Right ventricle myocardium superior (tissue), 1 donor: ENCODE measurements at regions not wholly inside any gene's neighbourhood (a gene's known extent, or its start where the extent isn't known, plus 50 kb on each side); places are given as distances from the start of the nearest gene placed in this dataset.

Experiments used
- ATAC-seq: fragments of 200-7000 bp; cut with Tn5 transposase; one replicate; pipeline ENCODE4 v1.9.1; 2020; ENCODE audit warnings: mild to moderate bottlenecking; ENCODE audit not compliant: poor library complexity
- DNase-seq: peaks from one replicate; pipeline ENCODE4 v3.0.0-alpha.2; 2020
- intact Hi-C: fragments of 100-400 bp; cut with DNase I; formaldehyde crosslinking; loops from one replicate; pipeline ENCODE4 v1.11.2; 2022
- donor health status: DM: no; HTN: yes; CAD: no; lungs with severe emphysema.

- DNase-seq, result no peak
- intact Hi-C loops, result no loop called here
- ATAC-seq, result no peak
These were observed 247.5 kb downstream of the MBNL1 start for GRCh38 chr3:152516216-152516615.

DNA sequence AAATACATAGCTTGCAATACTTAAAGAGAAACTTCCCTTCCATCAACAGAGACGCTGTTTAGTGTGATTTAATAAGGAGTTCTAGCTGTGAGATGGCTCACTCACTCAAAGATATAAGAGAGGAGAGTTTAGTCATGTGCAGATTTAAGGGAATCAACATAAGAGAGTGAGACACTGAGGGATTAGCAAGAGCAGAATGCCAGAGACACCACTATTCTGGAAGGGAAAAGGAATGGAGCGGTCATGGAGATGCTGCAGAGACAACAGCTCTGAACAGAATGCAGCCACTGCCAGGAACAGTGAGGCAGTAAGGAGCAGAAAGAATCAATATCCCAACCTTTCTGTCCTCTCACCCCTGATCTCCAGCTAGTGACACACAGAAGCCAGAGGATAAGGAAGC lies 248.8 kb downstream of the MBNL1 start:
- intact Hi-C loops, result no loop called here
- DNase-seq (no peak), ATAC-seq (no peak)

DNA sequence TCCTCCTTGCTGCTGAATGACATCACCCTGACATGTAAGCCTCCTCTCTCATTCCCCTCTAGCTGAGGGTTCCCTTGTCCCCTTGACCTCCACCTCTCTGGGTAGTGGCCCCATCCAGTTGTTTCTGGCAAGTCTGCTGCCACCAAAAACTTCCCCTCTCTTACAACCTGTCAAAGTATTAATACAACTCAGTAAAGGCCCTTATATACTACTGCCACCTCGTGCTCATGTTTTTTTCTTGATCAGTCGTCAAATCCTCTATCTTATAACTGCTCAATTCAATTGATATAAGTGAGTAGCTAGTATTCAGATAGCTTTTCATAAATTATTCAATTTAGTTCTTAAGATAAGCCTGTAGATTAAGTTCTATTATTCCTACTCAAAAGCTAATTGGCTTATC lies 249.6 kb downstream of the MBNL1 start:
- intact Hi-C loops, result no loop called here
- DNase-seq (no peak), ATAC-seq (no peak)

DNA sequence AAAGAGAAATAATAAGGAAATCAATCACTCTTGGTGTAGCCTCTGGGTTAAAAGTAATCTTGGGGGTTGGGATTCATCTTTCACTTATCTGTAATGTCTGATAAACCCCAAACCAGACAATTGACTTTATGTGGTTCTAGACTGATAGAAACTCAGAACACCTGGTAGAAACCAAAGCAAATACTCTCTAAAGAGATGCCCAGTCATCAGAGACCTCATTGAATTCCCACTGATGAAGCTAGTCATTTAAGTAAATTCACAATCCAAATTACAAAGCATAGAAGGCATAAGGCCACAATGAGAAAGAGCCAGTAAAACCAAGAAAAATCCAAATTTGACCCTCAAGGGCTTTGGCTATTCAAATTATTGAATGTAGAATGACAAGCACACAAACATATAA lies 250.6 kb downstream of the MBNL1 start:
- no peak for DNase-seq
- intact Hi-C loops, result no loop called here
- no peak for ATAC-seq

DNA sequence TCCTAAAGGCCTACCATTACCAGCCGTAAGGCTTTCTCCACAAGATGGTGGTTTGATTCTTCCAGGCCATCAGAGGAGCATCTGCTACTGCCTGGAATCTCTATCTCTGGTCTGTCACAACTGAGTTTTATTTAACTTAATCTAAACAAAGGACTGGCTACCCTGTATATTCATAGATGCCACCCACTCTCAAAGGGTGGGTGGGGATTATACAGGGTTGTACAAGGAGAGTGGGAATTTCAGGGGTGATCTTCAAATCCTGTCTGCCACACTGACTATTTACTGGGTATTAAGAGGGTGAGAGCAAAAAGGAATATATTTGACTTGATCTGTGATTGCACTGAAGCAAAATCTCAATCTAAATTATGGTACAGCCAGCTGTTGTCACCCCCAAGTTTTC lies 253.3 kb downstream of the MBNL1 start:
- intact Hi-C loops, result no loop called here
- ATAC-seq (no peak), DNase-seq (no peak)

GRCh38 chr3:152524198-152525140 lies 255.7 kb downstream of the MBNL1 start:
- ATAC-seq (no peak), DNase-seq (no peak)
- intact Hi-C loops, result no loop called here

GRCh38 chr3:152531717-152532116 lies 263.0 kb downstream of the MBNL1 start:
- intact Hi-C loops, result no loop called here
- ATAC-seq (no peak), DNase-seq (no peak)

GRCh38 chr3:152538518-152538917 lies 269.8 kb downstream of the MBNL1 start:
- no peak for DNase-seq
- no peak for ATAC-seq
- intact Hi-C loops, result no loop called here

DNA sequence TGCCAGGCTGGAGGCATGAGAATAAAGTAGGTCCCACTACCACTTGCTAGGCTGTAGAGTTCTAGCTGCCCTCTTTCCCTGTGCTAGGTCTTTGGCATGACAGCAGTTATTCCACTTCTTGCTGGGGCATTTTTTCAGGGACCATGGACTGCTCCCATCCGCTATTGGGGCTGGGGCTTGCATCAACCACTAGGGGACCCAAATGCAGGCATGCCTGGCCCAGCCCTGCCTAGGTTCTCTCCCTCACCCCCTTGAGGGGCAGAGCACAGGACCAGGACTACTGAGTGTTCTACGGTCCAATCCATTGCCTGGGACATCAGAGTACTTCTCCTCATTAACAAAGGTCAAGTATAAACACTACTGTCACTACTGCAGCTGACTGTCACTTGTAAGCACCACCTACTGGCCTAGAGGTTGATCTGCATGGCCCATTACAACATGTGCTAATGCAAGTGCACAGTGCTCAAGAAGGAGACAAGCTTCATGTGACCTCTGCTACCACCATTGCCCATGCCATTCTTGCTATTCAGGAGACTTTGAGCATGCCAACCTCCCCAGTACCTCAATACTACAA lies 270.5 kb downstream of the MBNL1 start:
- intact Hi-C loops, result no loop called here
- DNase-seq, result no peak
- no peak for ATAC-seq

GRCh38 chr3:152540120-152540519 lies 271.4 kb downstream of the MBNL1 start:
- ATAC-seq (no peak), DNase-seq (no peak)
- intact Hi-C loops, result no loop called here

- intact Hi-C loops, result no loop called here
- no peak for DNase-seq
- ATAC-seq, result no peak
These were observed 278.4 kb downstream of the MBNL1 start for GRCh38 chr3:152547153-152547552.

GRCh38 chr3:152549263-152549662 lies 280.5 kb downstream of the MBNL1 start:
- no peak for DNase-seq

GRCh38 chr3:152550284-152550683 lies 281.6 kb downstream of the MBNL1 start:
- DNase-seq (no peak), ATAC-seq (no peak)
- intact Hi-C loops, result no loop called here

More at GRCh38 chr3:152549263-152549662, 280.5 kb downstream of the MBNL1 start:
- intact Hi-C loops, result no loop called here
- ATAC-seq, result no peak

GRCh38 chr3:152554980-152555379 lies 280.0 kb upstream of the P2RY1 start:
- intact Hi-C loops, result no loop called here
- peak; percentile 51 for ATAC-seq
- no peak for DNase-seq

GRCh38 chr3:152555666-152556291 lies 279.2 kb upstream of the P2RY1 start:
- ATAC-seq (no peak), DNase-seq (no peak)
- intact Hi-C loops, result no loop called here

GRCh38 chr3:152556731-152557254 lies 278.1 kb upstream of the P2RY1 start:
- no peak for DNase-seq
- ATAC-seq, result peak; percentile 88
- intact Hi-C loops, result no loop called here

DNA sequence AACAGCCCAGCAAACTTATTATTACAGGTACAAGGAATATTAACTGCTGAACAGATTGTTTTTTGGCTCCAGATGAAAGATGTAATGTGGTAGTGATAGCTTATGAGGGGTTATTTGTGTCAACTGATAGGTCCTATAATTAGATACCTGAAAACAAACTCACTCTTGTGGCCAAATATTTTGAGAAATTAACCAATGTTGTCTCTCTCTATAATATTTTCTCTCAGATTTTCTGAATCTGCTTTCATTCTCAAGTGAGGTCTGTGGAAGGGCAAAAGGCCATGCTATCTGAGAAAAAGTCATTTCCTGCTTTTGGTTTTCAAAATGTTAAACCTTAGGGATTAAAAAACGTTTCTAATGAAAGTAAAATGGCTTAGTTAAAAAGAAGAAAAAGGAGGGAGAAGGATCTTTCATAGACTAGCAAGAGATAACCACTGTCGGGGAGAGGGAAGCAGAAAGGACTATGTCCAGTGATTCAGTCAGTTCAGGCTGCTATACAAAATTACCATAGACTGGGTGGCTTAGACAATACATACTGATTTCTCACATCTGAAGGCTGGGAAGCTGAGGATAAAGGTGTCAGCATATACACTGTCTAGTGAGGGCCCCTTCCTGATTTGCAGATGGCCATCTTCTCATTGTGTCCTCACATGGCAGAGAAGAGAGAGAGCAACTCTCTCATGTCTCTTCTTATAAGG lies 277.5 kb upstream of the P2RY1 start:
- intact Hi-C loops, result no loop called here
- peak; percentile 44 for ATAC-seq
- no peak for DNase-seq

- DNase-seq (no peak), ATAC-seq (no peak)
- intact Hi-C loops, result no loop called here
These were observed 276.5 kb upstream of the P2RY1 start for GRCh38 chr3:152558386-152558785.

DNA sequence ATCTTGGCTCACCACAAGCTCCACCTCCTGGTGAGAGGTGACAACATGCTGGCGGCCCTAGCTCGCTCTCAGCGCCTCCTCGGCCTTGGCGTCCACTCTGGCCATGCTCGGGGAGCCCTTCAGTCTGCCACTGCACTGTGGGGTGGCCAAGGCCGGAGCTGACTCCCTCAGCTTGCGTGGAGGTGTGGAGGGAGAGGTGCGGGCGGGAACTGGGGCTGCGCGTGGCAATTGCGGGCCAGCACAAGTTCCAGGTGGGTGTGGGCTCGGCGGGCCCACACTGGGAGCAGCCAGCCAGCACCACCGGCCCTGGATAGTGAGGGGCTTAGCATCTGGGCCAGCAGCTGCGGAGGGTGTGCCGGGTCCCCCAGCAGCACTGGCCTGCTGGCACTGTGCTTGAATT lies 275.7 kb upstream of the P2RY1 start:
- ATAC-seq (no peak), DNase-seq (no peak)
- intact Hi-C loops, result no loop called here
